GM13977 (cell line): ENCODE measurements at regions not wholly inside any gene's neighbourhood (a gene's known extent, or its start where the extent isn't known, plus 50 kb on each side); places are given as distances from the start of the nearest gene placed in this dataset.

ENCODE experiments used
- DNase-seq: peaks from one replicate; pipeline ENCODE4 v3.0.0; 2012; ENCODE audit warnings: low spot score
- in situ Hi-C: fragments of 300-500 bp; cut with MboI; formaldehyde crosslinking; loops from one replicate; pipeline ENCODE4 v1.12.0; 2022; ENCODE audit warnings: low sequenced_read_pairs, low pct_unique_long_range_greater_than_20kb, mixed read lengths, inconsistent platforms; ENCODE audit not compliant: unreplicated experiment
- TF ChIP-seq, protein P1 (sequence below): IDR thresholded peaks from 2 replicates; pipeline ENCODE4 v1.5.1; 2012; ENCODE audit warnings: mild to moderate bottlenecking, control low read depth; ENCODE audit not compliant: insufficient read depth; ENCODE audit errors: extremely low read depth, missing control alignments

- DNase-seq: no peak
- TF ChIP-seq, protein P1, sequence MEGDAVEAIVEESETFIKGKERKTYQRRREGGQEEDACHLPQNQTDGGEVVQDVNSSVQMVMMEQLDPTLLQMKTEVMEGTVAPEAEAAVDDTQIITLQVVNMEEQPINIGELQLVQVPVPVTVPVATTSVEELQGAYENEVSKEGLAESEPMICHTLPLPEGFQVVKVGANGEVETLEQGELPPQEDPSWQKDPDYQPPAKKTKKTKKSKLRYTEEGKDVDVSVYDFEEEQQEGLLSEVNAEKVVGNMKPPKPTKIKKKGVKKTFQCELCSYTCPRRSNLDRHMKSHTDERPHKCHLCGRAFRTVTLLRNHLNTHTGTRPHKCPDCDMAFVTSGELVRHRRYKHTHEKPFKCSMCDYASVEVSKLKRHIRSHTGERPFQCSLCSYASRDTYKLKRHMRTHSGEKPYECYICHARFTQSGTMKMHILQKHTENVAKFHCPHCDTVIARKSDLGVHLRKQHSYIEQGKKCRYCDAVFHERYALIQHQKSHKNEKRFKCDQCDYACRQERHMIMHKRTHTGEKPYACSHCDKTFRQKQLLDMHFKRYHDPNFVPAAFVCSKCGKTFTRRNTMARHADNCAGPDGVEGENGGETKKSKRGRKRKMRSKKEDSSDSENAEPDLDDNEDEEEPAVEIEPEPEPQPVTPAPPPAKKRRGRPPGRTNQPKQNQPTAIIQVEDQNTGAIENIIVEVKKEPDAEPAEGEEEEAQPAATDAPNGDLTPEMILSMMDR: no peak
- in situ Hi-C loops: no loop called here
Observed at GRCh38 chr7:3198316-3198715, 102.7 kb upstream of the SDK1 start.

GRCh38 chr7:3200504-3200903 lies 100.5 kb upstream of the SDK1 start:
- in situ Hi-C loops: no loop called here
- DNase-seq: peak; percentile 62

GRCh38 chr7:3201306-3201705 lies 99.7 kb upstream of the SDK1 start:
- in situ Hi-C loops: no loop called here
- no peak for DNase-seq
- TF ChIP-seq, protein P1: no peak

More at GRCh38 chr7:3200504-3200903, 100.5 kb upstream of the SDK1 start:
- TF ChIP-seq, protein P1: peak; percentile 55

DNA sequence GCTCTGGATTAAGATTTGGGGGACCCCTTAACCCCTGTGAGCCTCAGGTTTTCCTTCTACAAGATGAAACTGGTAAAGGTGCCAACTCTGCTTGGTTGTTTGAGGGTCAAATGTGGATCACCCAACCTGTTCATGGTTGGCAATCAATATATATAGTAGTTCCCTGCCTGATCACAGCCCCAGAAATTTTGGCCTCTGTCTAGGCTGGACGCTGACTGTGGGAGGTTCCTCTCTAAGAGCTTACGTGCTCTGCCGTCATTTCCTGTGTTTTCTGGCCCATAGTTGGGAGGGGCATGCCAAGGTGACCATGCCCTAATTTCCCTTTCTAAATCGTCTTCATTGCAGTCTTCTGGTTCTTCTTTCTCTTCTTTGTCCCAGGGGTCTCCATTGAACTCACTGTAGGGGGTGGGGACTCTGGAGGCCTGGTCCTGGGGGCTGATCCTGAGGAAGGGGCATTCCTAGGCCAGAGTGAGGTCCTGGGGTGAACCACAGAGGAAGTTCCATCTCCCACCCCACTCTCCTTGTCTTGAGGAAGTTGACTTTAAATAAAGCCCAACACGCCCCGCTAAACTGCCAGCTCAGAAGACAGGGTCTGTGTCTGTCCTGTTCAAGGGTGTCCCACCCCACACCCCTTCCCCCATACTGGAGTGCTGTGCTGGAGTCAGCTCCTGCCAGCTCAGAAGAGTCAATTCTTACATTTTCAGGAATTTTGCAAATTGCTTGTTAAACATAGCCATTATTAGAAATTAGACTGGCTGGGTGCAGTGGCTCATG lies 98.9 kb upstream of the SDK1 start:
- in situ Hi-C loops: no loop called here
- TF ChIP-seq, protein P1: no peak

GRCh38 chr7:3204526-3204925 lies 96.5 kb upstream of the SDK1 start:
- in situ Hi-C loops: no loop called here

More for the DNA sequence above, 98.9 kb upstream of the SDK1 start:
- DNase-seq: no peak

DNA sequence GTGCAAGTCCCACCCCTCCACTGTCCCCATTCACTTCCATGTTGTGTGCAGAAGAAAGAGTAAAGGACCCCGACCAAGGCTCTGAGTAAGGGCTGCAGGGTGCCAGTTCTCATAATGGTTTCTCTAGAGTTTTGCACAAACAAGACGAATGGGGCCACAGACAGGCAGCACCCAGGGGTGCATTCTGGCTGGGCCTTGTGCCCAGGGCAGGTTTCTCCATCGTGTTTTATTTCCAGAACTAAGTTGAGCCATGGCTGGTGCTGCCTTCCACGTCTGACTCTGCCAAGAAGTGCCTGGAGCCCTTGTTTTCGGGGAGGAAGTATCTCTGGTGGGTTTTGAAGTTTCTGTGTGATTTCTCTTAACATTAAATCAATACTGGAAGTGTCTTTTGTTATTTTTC lies 95.0 kb upstream of the SDK1 start:
- in situ Hi-C loops: no loop called here
- TF ChIP-seq, protein P1: no peak

More at GRCh38 chr7:3204526-3204925, 96.5 kb upstream of the SDK1 start:
- DNase-seq: no peak
- TF ChIP-seq, protein P1: no peak

More for the DNA sequence above, 95.0 kb upstream of the SDK1 start:
- DNase-seq: no peak
